ENCODE measurements at regions not wholly inside any gene's neighbourhood (a gene's known extent, or its start where the extent isn't known, plus 50 kb on each side); places are given as distances from the start of the nearest gene placed in this dataset.

GRCh38 chr5:112625689-112626438, 111.8 kb upstream of the APC start:
- DNase-seq (ENCODE audit: low spot score): no peak

- DNase-seq (ENCODE audit: low spot score): no peak
Observed at GRCh38 chr5:112626715-112627114, 111.0 kb upstream of the APC start.

GRCh38 chr5:112628214-112628980, 109.3 kb upstream of the APC start:
- DNase-seq (ENCODE audit: low spot score): no peak

- no peak for DNase-seq (ENCODE audit: low spot score)
Observed at GRCh38 chr5:112630246-112631009, 107.3 kb upstream of the APC start.

GRCh38 chr5:112634166-112634565, 103.5 kb upstream of the APC start:
- DNase-seq (ENCODE audit: low spot score): no peak

- no peak for DNase-seq (ENCODE audit: low spot score)
Observed at GRCh38 chr5:112634796-112635195, 102.9 kb upstream of the APC start.

GRCh38 chr5:112635276-112635675, 102.4 kb upstream of the APC start:
- DNase-seq (ENCODE audit: low spot score): no peak

GRCh38 chr5:112635771-112636731, 101.6 kb upstream of the APC start:
- no peak for DNase-seq (ENCODE audit: low spot score)

- no peak for DNase-seq (ENCODE audit: low spot score)
Observed at GRCh38 chr5:112636751-112637150, 100.9 kb upstream of the APC start.

- no peak for DNase-seq (ENCODE audit: low spot score)
Observed at GRCh38 chr5:112637343-112637742, 100.3 kb upstream of the APC start.

- DNase-seq (ENCODE audit: low spot score): no peak
Observed at GRCh38 chr5:112640546-112640945, 97.1 kb upstream of the APC start.

GRCh38 chr5:112641515-112642110, 96.1 kb upstream of the APC start:
- DNase-seq (ENCODE audit: low spot score): no peak

GRCh38 chr5:112642885-112643284, 94.8 kb upstream of the APC start:
- DNase-seq (ENCODE audit: low spot score): no peak

GRCh38 chr5:112643339-112643971, 94.2 kb upstream of the APC start:
- no peak for DNase-seq (ENCODE audit: low spot score)

GRCh38 chr5:112646139-112646936, 91.3 kb upstream of the APC start:
- no peak for DNase-seq (ENCODE audit: low spot score)

GRCh38 chr5:112647428-112647827, 90.3 kb upstream of the APC start:
- DNase-seq (ENCODE audit: low spot score): no peak

GRCh38 chr5:112648264-112648663, 89.4 kb upstream of the APC start:
- no peak for DNase-seq (ENCODE audit: low spot score)

- DNase-seq (ENCODE audit: low spot score): no peak
Observed at GRCh38 chr5:112649882-112650281, 87.8 kb upstream of the APC start.

GRCh38 chr5:112653638-112654205, 84.0 kb upstream of the APC start:
- no peak for DNase-seq (ENCODE audit: low spot score)

Measured in A172 (cell line).